ENCODE measurements at regions not wholly inside any gene's neighbourhood (a gene's known extent, or its start where the extent isn't known, plus 50 kb on each side); places are given as distances from the start of the nearest gene placed in this dataset.

DNA sequence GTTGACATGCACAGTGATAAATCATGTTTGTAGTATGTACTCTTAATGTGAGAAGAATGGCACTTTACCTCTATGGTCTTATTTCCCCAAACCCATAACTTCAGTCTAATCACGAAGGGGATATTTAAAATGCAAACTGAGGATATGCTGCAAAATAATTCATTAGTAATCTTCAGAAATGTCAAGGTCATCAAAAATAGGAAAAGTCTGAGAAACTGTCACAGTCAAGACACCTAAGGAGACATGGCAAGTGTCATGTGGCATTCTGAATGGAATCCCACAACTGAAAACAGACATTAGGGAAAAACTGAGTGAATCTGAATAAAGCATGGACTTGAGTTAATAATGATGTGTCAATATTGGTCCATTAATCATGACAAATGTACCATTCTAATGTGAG, 605.5 kb upstream of the ANKRD30A start:
- no peak for DNase-seq (ENCODE audit: low spot score)
- TF ChIP-seq CTCF (IDR thresholded peaks at IDR 0.05; ENCODE audit: borderline replicate concordance, control extremely low read depth, extremely low read depth, insufficient read depth, missing control alignments): no peak
- in situ Hi-C loops (cut with MboI; ENCODE audit: low sequenced_read_pairs, unreplicated experiment): no loop called here

DNA sequence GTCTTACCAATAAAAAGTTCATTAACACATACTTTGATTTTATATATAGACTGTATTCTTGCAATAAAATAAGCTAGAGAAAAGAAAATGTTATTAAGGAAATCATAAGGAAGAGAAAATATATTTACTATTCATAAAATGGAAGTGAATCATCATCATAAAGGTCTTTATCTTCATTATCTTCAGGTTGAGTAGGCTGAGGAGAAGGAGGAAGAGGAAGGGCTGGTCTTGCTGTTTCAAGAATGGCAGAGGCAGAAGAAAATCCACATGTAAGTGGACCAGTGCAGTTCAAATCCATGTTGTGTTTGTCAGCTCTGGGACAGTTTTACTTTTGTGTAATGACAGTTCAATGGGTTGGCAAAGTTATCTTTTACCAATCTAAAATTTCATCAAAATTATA, 609.1 kb upstream of the ANKRD30A start:
- TF ChIP-seq CTCF (IDR thresholded peaks at IDR 0.05; ENCODE audit: borderline replicate concordance, control extremely low read depth, extremely low read depth, insufficient read depth, missing control alignments): no peak
- DNase-seq (ENCODE audit: low spot score): no peak
- in situ Hi-C loops (cut with MboI; ENCODE audit: low sequenced_read_pairs, unreplicated experiment): no loop called here

DNA sequence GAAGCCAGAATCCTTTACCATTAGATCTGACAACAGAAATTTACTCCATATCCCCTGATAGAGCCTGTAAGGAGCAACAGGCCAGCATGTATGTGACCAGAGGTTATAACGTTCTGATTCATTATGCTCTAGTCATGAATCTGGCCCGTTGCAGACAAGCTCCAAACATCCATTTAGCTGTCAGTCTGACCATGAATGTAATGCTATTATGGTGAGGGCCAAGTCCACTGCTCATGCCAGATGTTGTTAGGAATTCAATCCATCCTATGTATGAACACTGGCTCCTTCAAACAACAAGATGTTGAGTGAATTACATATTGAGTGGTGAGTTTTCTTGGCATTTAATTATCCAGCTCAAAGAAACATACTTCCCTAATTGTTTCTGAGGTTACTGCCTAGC, 610.1 kb upstream of the ANKRD30A start:
- TF ChIP-seq CTCF (IDR thresholded peaks at IDR 0.05; ENCODE audit: borderline replicate concordance, control extremely low read depth, extremely low read depth, insufficient read depth, missing control alignments): no peak
- in situ Hi-C loops (cut with MboI; ENCODE audit: low sequenced_read_pairs, unreplicated experiment): no loop called here
- DNase-seq (ENCODE audit: low spot score): no peak

GRCh38 chr10:36507715-36508114, 617.7 kb upstream of the ANKRD30A start:
- TF ChIP-seq CTCF (IDR thresholded peaks at IDR 0.05; ENCODE audit: borderline replicate concordance, control extremely low read depth, extremely low read depth, insufficient read depth, missing control alignments): no peak
- DNase-seq (ENCODE audit: low spot score): no peak
- in situ Hi-C loops (cut with MboI; ENCODE audit: low sequenced_read_pairs, unreplicated experiment): no loop called here

- no peak for DNase-seq (ENCODE audit: low spot score)
- TF ChIP-seq CTCF (IDR thresholded peaks at IDR 0.05; ENCODE audit: borderline replicate concordance, control extremely low read depth, extremely low read depth, insufficient read depth, missing control alignments): no peak
- in situ Hi-C loops (cut with MboI; ENCODE audit: low sequenced_read_pairs, unreplicated experiment): no loop called here
Measured at GRCh38 chr10:36506697-36507496, 618.5 kb upstream of the ANKRD30A start.

GRCh38 chr10:36506261-36506660, 619.1 kb upstream of the ANKRD30A start:
- DNase-seq (ENCODE audit: low spot score): no peak
- in situ Hi-C loops (cut with MboI; ENCODE audit: low sequenced_read_pairs, unreplicated experiment): no loop called here
- no peak for TF ChIP-seq CTCF (IDR thresholded peaks at IDR 0.05; ENCODE audit: borderline replicate concordance, control extremely low read depth, extremely low read depth, insufficient read depth, missing control alignments)
